ENCODE measurements at regions not wholly inside any gene's neighbourhood (a gene's known extent, or its start where the extent isn't known, plus 50 kb on each side); places are given as distances from the start of the nearest gene placed in this dataset.
"Not testable (repeated sequence)": the region's sequence is repeated elsewhere in the genome, so short reads cannot be mapped to it uniquely, and the experiment has no call there.

- POLR2A ChIA-PET = no interaction called here
- CTCF ChIA-PET = no interaction called here
Observed at GRCh38 chr9:73327149-73327548, 175.5 kb downstream of the ANXA1 start.

- CTCF ChIA-PET, POLR2A ChIA-PET: not testable (repeated sequence)
Observed at GRCh38 chr9:73337182-73337581, 185.5 kb downstream of the ANXA1 start.

- ChIA-PET CTCF (no interaction called here), POLR2A (no interaction called here)
Observed at GRCh38 chr9:73344060-73344459, 192.4 kb downstream of the ANXA1 start.

GRCh38 chr9:73347123-73347522, 195.5 kb downstream of the ANXA1 start:
- CTCF ChIA-PET = no interaction called here
- POLR2A ChIA-PET = no interaction called here

- ChIA-PET CTCF (no interaction called here), POLR2A (no interaction called here)
Observed at GRCh38 chr9:73347720-73348119, 196.1 kb downstream of the ANXA1 start.

- POLR2A ChIA-PET = no interaction called here
- CTCF ChIA-PET = no interaction called here
Observed at GRCh38 chr9:73348471-73348870, 196.8 kb downstream of the ANXA1 start.

GRCh38 chr9:73349476-73349875, 197.8 kb downstream of the ANXA1 start:
- ChIA-PET POLR2A (no interaction called here), CTCF (no interaction called here)

GRCh38 chr9:73357607-73358006, 205.9 kb downstream of the ANXA1 start:
- ChIA-PET CTCF (no interaction called here), POLR2A (no interaction called here)

- POLR2A ChIA-PET = no interaction called here
- CTCF ChIA-PET = no interaction called here
Observed at GRCh38 chr9:73370053-73370452, 218.4 kb downstream of the ANXA1 start.

GRCh38 chr9:73371801-73372200, 220.1 kb downstream of the ANXA1 start:
- CTCF ChIA-PET = no interaction called here
- POLR2A ChIA-PET = no interaction called here

GRCh38 chr9:73380411-73380810, 228.7 kb downstream of the ANXA1 start:
- POLR2A ChIA-PET = no interaction called here
- CTCF ChIA-PET = no interaction called here

GRCh38 chr9:73402081-73403028, 250.7 kb downstream of the ANXA1 start:
- ChIA-PET POLR2A (no interaction called here), CTCF (no interaction called here)

GRCh38 chr9:73411494-73411893, 259.8 kb downstream of the ANXA1 start:
- CTCF ChIA-PET = no interaction called here
- POLR2A ChIA-PET = no interaction called here

- ChIA-PET POLR2A (no interaction called here), CTCF (no interaction called here)
Observed at GRCh38 chr9:73412874-73413273, 261.2 kb downstream of the ANXA1 start.

- ChIA-PET CTCF (no interaction called here), POLR2A (no interaction called here)
Observed at GRCh38 chr9:73423891-73424290, 272.2 kb downstream of the ANXA1 start.

GRCh38 chr9:73426269-73426668, 274.6 kb downstream of the ANXA1 start:
- POLR2A ChIA-PET = no interaction called here
- CTCF ChIA-PET = no interaction called here

GRCh38 chr9:73434826-73435225, 283.2 kb downstream of the ANXA1 start:
- ChIA-PET CTCF (no interaction called here), POLR2A (no interaction called here)

- CTCF ChIA-PET = no interaction called here
- POLR2A ChIA-PET = no interaction called here
Observed at GRCh38 chr9:73437758-73438157, 286.1 kb downstream of the ANXA1 start.

- CTCF ChIA-PET, POLR2A ChIA-PET: not testable (repeated sequence)
Observed at GRCh38 chr9:73439839-73440238, 288.2 kb downstream of the ANXA1 start.

GRCh38 chr9:73441223-73441622, 289.6 kb downstream of the ANXA1 start:
- POLR2A ChIA-PET = no interaction called here
- CTCF ChIA-PET = no interaction called here

GRCh38 chr9:73441890-73442818, 290.5 kb downstream of the ANXA1 start:
- ChIA-PET POLR2A (no interaction called here), CTCF (interaction anchor here (0.6 kb wide), 1 partner anchor 82 kb away, joined by 3 read pairs; no protein-coding TSS in a partner anchor)

All from activated CD8-positive, alpha-beta memory T cell treated with anti-CD3 and anti-CD28 coated beads for 36 hours (primary cell).